Smooth muscle cell (in vitro differentiated cells): ENCODE measurements at regions not wholly inside any gene's neighbourhood (a gene's known extent, or its start where the extent isn't known, plus 50 kb on each side); places are given as distances from the start of the nearest gene placed in this dataset.
"Not testable (repeated sequence)": the region's sequence is repeated elsewhere in the genome, so short reads cannot be mapped to it uniquely, and the experiment has no call there.

Experiments used
- DNase-seq: peaks from one replicate; lab custom pipeline; 2025; ENCODE audit not compliant: unreplicated experiment; lab: John Stamatoyannopoulos, UW
- H2AFZ ChIP-seq: fragments of 200-600 bp; sonication (generic); 2 replicates; pipeline ENCODE4 v1.6.0; 2016; ENCODE audit warnings: antibody characterized with exemption, low read depth, mild to moderate bottlenecking
- H3F3A ChIP-seq: fragments of 200-600 bp; sonication (generic); 2 replicates; pipeline ENCODE4 v1.6.0; 2017; ENCODE audit warnings: antibody characterized with exemption, low read depth
- H3K27ac ChIP-seq: fragments of 200-600 bp; sonication (generic); 2 replicates; pipeline ENCODE4 v1.5.1; 2016; ENCODE audit warnings: low read depth, mild to moderate bottlenecking
- H3K27me3 ChIP-seq: fragments of 200-600 bp; sonication (generic); 2 replicates; pipeline ENCODE4 v1.6.1; 2016; ENCODE audit warnings: low read depth, mild to moderate bottlenecking
- H3K36me3 ChIP-seq: fragments of 200-600 bp; sonication (generic); 2 replicates; pipeline ENCODE4 v1.5.1; 2016; ENCODE audit warnings: low read depth
- H3K4me1 ChIP-seq: fragments of 200-600 bp; sonication (generic); 2 replicates; pipeline ENCODE4 v1.5.1; 2016; ENCODE audit warnings: low read depth
- H3K4me2 ChIP-seq: fragments of 200-600 bp; sonication (generic); 2 replicates; pipeline ENCODE4 v1.6.0; 2016; ENCODE audit warnings: mild to moderate bottlenecking
- H3K4me3 ChIP-seq: fragments of 200-600 bp; sonication (generic); 2 replicates; pipeline ENCODE4 v1.5.1; 2016; ENCODE audit warnings: mild to moderate bottlenecking
- H3K79me2 ChIP-seq: fragments of 200-600 bp; sonication (generic); 2 replicates; pipeline ENCODE4 v1.6.0; 2016; ENCODE audit warnings: low read depth, mild to moderate bottlenecking
- H3K9ac ChIP-seq: fragments of 200-600 bp; sonication (generic); 2 replicates; pipeline ENCODE4 v1.6.0; 2016; ENCODE audit warnings: low read depth
- H3K9me3 ChIP-seq: fragments of 200-600 bp; sonication (generic); replicated peaks from 2 replicates; pipeline ENCODE4 v1.5.1; 2016; ENCODE audit warnings: low read depth
- H4K20me1 ChIP-seq: fragments of 200-600 bp; sonication (generic); 2 replicates; pipeline ENCODE4 v1.6.0; 2016; ENCODE audit warnings: low read depth
- CTCF ChIP-seq: fragments of 200-600 bp; sonication (generic); IDR thresholded peaks from 2 replicates; pipeline ENCODE4 v1.5.1; 2017; ENCODE audit warnings: borderline replicate concordance, mild to moderate bottlenecking, antibody characterized with exemption; ENCODE audit not compliant: insufficient read depth, poor library complexity, severe bottlenecking
- WGBS: methylation state at CpG from one replicate; pipeline ENCODE4 v1.1.7; 2016; ENCODE audit warnings: low lambda C conversion rate; 5-methylcytosine and 5-hydroxymethylcytosine counted together

GRCh38 chr6:37566111-37566949, 66.6 kb upstream of the CCDC167 start:
- no peak for DNase-seq
- H3K4me2 ChIP-seq: peak overlapping the region; percentile 91
- H2AFZ ChIP-seq: peak overlapping the region; percentile 69
- no peaks in the 10 kb centered on the region for H3K36me3 ChIP-seq
- no peaks in the 10 kb centered on the region for H3K9me3 ChIP-seq
- H3K27me3 ChIP-seq: peaks cover 21% of the 10 kb centered on the region
- H3K4me3 ChIP-seq: peak overlapping the region; percentile 48
- H3K27ac ChIP-seq: no peak overlapping the region
- no peaks in the 10 kb centered on the region for H3F3A ChIP-seq
- peaks cover 40% of the 10 kb centered on the region for H3K4me1 ChIP-seq
- no peak overlapping the region for H3K9ac ChIP-seq
- peak; percentile 77 for TF ChIP-seq CTCF
- no peaks in the 10 kb centered on the region for H3K79me2 ChIP-seq
- H4K20me1 ChIP-seq: no peaks in the 10 kb centered on the region
- 19% methylated on average over 25 of the region's 28 CpGs for WGBS

GRCh38 chr6:37565267-37566110, 65.8 kb upstream of the CCDC167 start:
- no peak overlapping the region for H3K27ac ChIP-seq
- no peaks in the 10 kb centered on the region for H4K20me1 ChIP-seq
- H3K4me1 ChIP-seq: peaks cover 38% of the 10 kb centered on the region
- no peak overlapping the region for H3K9ac ChIP-seq
- H3K27me3 ChIP-seq: peaks cover 12% of the 10 kb centered on the region
- H3K36me3 ChIP-seq: no peaks in the 10 kb centered on the region
- H2AFZ ChIP-seq: peak overlapping the region; percentile 69
- no peak for DNase-seq
- H3K9me3 ChIP-seq: no peaks in the 10 kb centered on the region
- peak overlapping the region; percentile 91 for H3K4me2 ChIP-seq
- no peaks in the 10 kb centered on the region for H3F3A ChIP-seq
- WGBS: 13% methylated on average over 16 of the region's 17 CpGs
- H3K4me3 ChIP-seq: peak overlapping the region; percentile 48
- H3K79me2 ChIP-seq: no peaks in the 10 kb centered on the region
- peak; percentile 3 for TF ChIP-seq CTCF

- H3K4me2 ChIP-seq, H3K36me3 ChIP-seq, H2AFZ ChIP-seq, H3K9me3 ChIP-seq, H3F3A ChIP-seq, H3K9ac ChIP-seq, H3K79me2 ChIP-seq, H3K27ac ChIP-seq, H3K4me3 ChIP-seq, DNase-seq, H4K20me1 ChIP-seq: not testable (repeated sequence)
- WGBS: 83% methylated on average over 4 of the region's 4 CpGs
- peaks cover 10% of the 10 kb centered on the region for H3K27me3 ChIP-seq
- H3K4me1 ChIP-seq: peaks cover 32% of the 10 kb centered on the region
Measured at GRCh38 chr6:37562926-37563288, 63.2 kb upstream of the CCDC167 start.

GRCh38 chr6:37561361-37561760, 61.7 kb upstream of the CCDC167 start:
- no peaks in the 10 kb centered on the region for H4K20me1 ChIP-seq
- no peak overlapping the region for H3K27ac ChIP-seq
- H3K9ac ChIP-seq: no peak overlapping the region
- no peak overlapping the region for H3K4me2 ChIP-seq
- no peaks in the 10 kb centered on the region for H3K36me3 ChIP-seq
- H3F3A ChIP-seq: no peaks in the 10 kb centered on the region
- no peak for DNase-seq
- no peak overlapping the region for H2AFZ ChIP-seq
- no peaks in the 10 kb centered on the region for H3K79me2 ChIP-seq
- H3K4me3 ChIP-seq: no peak overlapping the region
- H3K27me3 ChIP-seq: peaks cover 10% of the 10 kb centered on the region
- no peak for TF ChIP-seq CTCF
- peaks cover 41% of the 10 kb centered on the region for H3K4me1 ChIP-seq
- 87% methylated on average over 4 of the region's 4 CpGs for WGBS
- H3K9me3 ChIP-seq: no peaks in the 10 kb centered on the region
